HEK293 (cell line): ENCODE measurements at regions not wholly inside any gene's neighbourhood (a gene's known extent, or its start where the extent isn't known, plus 50 kb on each side); places are given as distances from the start of the nearest gene placed in this dataset.

Experiments used
- CTCF ChIA-PET: fragments of 350-600 bp; formaldehyde crosslinking; extraction: SDS; loops from one replicate; lab custom pipeline; 2021; ENCODE audit warnings: antibody characterized with exemption; lab: Yijun Ruan, JAX
- POLR2A ChIA-PET: fragments of 300-600 bp; formaldehyde crosslinking; extraction: SDS; loops from one replicate; lab custom pipeline; 2020; ENCODE audit warnings: antibody characterized with exemption, inconsistent platforms; lab: Yijun Ruan, JAX
- H3K27ac ChIP-seq: fragments of 200-500 bp; sonication (Bioruptor generic); 2 replicates; pipeline ENCODE4 v1.5.1; 2014; ENCODE audit warnings: low read depth, low read length, control low read depth, inconsistent platforms; ENCODE audit errors: extremely low read depth
- H3K36me3 ChIP-seq, 2 experiments: fragments of 200-500 bp in 1 of 2; sonication (Bioruptor generic) in 1 of 2; 1 replicate in 1 of 2; 2 replicates in 1 of 2; pipeline ENCODE4 v1.5.1; 2014 to 2017; ENCODE audit warnings: inconsistent platforms in 2 of 2, low read length in 2 of 2; ENCODE audit not compliant: control insufficient read depth in 2 of 2, insufficient read depth in 1 of 2
- H3K4me1 ChIP-seq: fragments of 200-500 bp; sonication (Bioruptor generic); 2 replicates; pipeline ENCODE4 v1.5.1; 2014; ENCODE audit warnings: mild to moderate bottlenecking, low read length, inconsistent platforms; ENCODE audit not compliant: control insufficient read depth, insufficient read depth
- H3K4me3 ChIP-seq: 2 replicates; pipeline ENCODE4 v1.5.1; 2011; ENCODE audit warnings: low read depth, mild to moderate bottlenecking, control low read depth, low read length, moderate library complexity
- H3K9me3 ChIP-seq: fragments of 200-500 bp; sonication (Bioruptor generic); 2 replicates; pipeline ENCODE4 v1.5.1; 2014; ENCODE audit warnings: low read depth, low read length, inconsistent platforms; ENCODE audit not compliant: control insufficient read depth, insufficient read depth
- RBAK ChIP-seq: fragments of 450-650 bp; formaldehyde crosslinking; IDR thresholded peaks from 2 replicates; pipeline ENCODE4 v1.5.1; 2016; ENCODE audit warnings: missing biosample characterization, missing genetic modification characterization
- ZFP37 ChIP-seq: fragments of 450-650 bp; formaldehyde crosslinking; IDR thresholded peaks from 2 replicates; pipeline ENCODE4 v1.5.1; 2016; ENCODE audit warnings: missing biosample characterization, missing genetic modification characterization
- ZNF133 ChIP-seq: fragments of 450-650 bp; formaldehyde crosslinking; IDR thresholded peaks from 2 replicates; pipeline ENCODE4 v1.5.1; 2016; ENCODE audit warnings: missing biosample characterization, missing genetic modification characterization
- ZNF174 ChIP-seq: fragments of 450-650 bp; formaldehyde crosslinking; IDR thresholded peaks from 2 replicates; pipeline ENCODE4 v1.5.0; 2017; ENCODE audit warnings: missing biosample characterization, mild to moderate bottlenecking, missing genetic modification characterization
- ZNF221 ChIP-seq: fragments of 450-650 bp; formaldehyde crosslinking; IDR thresholded peaks from 2 replicates; pipeline ENCODE4 v1.5.1; 2017; ENCODE audit warnings: missing biosample characterization, missing genetic modification characterization, borderline replicate concordance
- ZNF24 ChIP-seq: fragments of 450-650 bp; formaldehyde crosslinking; IDR thresholded peaks from 2 replicates; pipeline ENCODE4 v1.5.1; 2016; ENCODE audit warnings: missing biosample characterization, missing genetic modification characterization
- ZNF529 ChIP-seq: fragments of 450-650 bp; formaldehyde crosslinking; IDR thresholded peaks from 2 replicates; pipeline ENCODE4 v1.5.1; 2017; ENCODE audit warnings: missing genetic modification characterization, missing biosample characterization; ENCODE audit not compliant: insufficient replicate concordance
- ZNF596 ChIP-seq: fragments of 450-650 bp; IDR thresholded peaks from 2 replicates; pipeline ENCODE4 v1.5.0; 2018; ENCODE audit warnings: missing biosample characterization, mild to moderate bottlenecking, missing genetic modification characterization, moderate library complexity
- ZNF629 ChIP-seq: fragments of 450-650 bp; formaldehyde crosslinking; IDR thresholded peaks from 2 replicates; pipeline ENCODE4 v1.5.1; 2017; ENCODE audit warnings: missing biosample characterization, missing genetic modification characterization
- TF ChIP-seq, protein P1 (sequence below): fragments of 450-650 bp; formaldehyde crosslinking; IDR thresholded peaks from 2 replicates; pipeline ENCODE4 v1.5.1; 2016; ENCODE audit warnings: missing biosample characterization, missing genetic modification characterization
- TF ChIP-seq, protein P2 (sequence below): fragments of 450-650 bp; formaldehyde crosslinking; IDR thresholded peaks from 2 replicates; pipeline ENCODE4 v1.5.1; 2016; ENCODE audit warnings: missing biosample characterization, missing genetic modification characterization
- TF ChIP-seq, protein P3 (sequence below): sonication (generic); formaldehyde crosslinking; IDR thresholded peaks from 2 replicates; pipeline ENCODE4 v1.8.1; 2022; ENCODE audit warnings: mild to moderate bottlenecking, moderate library complexity, missing genetic modification reagents
- TF ChIP-seq, protein P4 (sequence below): fragments of 450-650 bp; formaldehyde crosslinking; IDR thresholded peaks from 2 replicates; pipeline ENCODE4 v1.5.1; 2016; ENCODE audit warnings: missing biosample characterization, missing genetic modification characterization
- TF ChIP-seq, protein P5 (sequence below): fragments of 450-650 bp; formaldehyde crosslinking; IDR thresholded peaks from 2 replicates; pipeline ENCODE4 v1.5.1; 2016; ENCODE audit warnings: missing biosample characterization, missing genetic modification characterization, low read depth
- TF ChIP-seq, protein P6 (sequence below): fragments of 450-650 bp; formaldehyde crosslinking; IDR thresholded peaks from 2 replicates; pipeline ENCODE4 v1.5.1; 2017; ENCODE audit warnings: missing biosample characterization, missing genetic modification characterization

DNA sequence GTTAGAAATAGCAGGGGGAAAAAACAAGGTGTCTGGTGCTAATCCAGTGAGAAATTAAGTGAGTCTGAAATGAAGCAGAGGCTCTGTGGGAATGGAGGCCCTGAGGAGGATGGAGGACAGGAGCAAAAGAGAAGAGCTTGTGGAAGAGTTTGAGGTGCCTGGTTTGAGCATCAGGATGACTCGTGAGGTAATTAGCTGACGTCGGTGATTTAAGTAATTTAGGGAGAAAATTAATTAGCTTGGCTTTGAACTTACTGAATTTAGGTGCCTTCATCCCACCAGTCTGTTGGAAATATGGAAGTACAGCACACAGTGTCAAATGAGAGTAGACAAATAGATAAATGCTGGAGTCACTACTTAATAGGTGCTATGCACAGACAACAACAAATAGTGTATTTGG lies 103.0 kb upstream of the CDH6 start:
- TF ChIP-seq, protein P1, sequence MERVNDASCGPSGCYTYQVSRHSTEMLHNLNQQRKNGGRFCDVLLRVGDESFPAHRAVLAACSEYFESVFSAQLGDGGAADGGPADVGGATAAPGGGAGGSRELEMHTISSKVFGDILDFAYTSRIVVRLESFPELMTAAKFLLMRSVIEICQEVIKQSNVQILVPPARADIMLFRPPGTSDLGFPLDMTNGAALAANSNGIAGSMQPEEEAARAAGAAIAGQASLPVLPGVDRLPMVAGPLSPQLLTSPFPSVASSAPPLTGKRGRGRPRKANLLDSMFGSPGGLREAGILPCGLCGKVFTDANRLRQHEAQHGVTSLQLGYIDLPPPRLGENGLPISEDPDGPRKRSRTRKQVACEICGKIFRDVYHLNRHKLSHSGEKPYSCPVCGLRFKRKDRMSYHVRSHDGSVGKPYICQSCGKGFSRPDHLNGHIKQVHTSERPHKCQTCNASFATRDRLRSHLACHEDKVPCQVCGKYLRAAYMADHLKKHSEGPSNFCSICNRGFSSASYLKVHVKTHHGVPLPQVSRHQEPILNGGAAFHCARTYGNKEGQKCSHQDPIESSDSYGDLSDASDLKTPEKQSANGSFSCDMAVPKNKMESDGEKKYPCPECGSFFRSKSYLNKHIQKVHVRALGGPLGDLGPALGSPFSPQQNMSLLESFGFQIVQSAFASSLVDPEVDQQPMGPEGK: no peak
- no peak for TF ChIP-seq RBAK (tag by site-specific recombination)
- no peak for TF ChIP-seq ZNF629
- TF ChIP-seq, protein P2, sequence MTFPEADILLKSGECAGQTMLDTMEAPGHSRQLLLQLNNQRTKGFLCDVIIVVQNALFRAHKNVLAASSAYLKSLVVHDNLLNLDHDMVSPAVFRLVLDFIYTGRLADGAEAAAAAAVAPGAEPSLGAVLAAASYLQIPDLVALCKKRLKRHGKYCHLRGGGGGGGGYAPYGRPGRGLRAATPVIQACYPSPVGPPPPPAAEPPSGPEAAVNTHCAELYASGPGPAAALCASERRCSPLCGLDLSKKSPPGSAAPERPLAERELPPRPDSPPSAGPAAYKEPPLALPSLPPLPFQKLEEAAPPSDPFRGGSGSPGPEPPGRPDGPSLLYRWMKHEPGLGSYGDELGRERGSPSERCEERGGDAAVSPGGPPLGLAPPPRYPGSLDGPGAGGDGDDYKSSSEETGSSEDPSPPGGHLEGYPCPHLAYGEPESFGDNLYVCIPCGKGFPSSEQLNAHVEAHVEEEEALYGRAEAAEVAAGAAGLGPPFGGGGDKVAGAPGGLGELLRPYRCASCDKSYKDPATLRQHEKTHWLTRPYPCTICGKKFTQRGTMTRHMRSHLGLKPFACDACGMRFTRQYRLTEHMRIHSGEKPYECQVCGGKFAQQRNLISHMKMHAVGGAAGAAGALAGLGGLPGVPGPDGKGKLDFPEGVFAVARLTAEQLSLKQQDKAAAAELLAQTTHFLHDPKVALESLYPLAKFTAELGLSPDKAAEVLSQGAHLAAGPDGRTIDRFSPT (tag by site-specific recombination): no peak
- TF ChIP-seq, protein P3, sequence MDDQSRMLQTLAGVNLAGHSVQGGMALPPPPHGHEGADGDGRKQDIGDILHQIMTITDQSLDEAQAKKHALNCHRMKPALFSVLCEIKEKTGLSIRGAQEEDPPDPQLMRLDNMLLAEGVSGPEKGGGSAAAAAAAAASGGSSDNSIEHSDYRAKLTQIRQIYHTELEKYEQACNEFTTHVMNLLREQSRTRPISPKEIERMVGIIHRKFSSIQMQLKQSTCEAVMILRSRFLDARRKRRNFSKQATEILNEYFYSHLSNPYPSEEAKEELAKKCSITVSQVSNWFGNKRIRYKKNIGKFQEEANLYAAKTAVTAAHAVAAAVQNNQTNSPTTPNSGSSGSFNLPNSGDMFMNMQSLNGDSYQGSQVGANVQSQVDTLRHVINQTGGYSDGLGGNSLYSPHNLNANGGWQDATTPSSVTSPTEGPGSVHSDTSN (CRISPR knock-in tag): no peak
- TF ChIP-seq, protein P4, sequence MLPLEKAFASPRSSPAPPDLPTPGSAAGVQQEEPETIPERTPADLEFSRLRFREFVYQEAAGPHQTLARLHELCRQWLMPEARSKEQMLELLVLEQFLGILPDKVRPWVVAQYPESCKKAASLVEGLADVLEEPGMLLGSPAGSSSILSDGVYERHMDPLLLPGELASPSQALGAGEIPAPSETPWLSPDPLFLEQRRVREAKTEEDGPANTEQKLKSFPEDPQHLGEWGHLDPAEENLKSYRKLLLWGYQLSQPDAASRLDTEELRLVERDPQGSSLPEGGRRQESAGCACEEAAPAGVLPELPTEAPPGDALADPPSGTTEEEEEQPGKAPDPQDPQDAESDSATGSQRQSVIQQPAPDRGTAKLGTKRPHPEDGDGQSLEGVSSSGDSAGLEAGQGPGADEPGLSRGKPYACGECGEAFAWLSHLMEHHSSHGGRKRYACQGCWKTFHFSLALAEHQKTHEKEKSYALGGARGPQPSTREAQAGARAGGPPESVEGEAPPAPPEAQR (tag by site-specific recombination): no peak
- no peak for TF ChIP-seq ZNF24 (tag by site-specific recombination)
- Histone ChIP-seq H3K27ac (no peak overlapping the region), H3K4me1 (no peaks in the 10 kb centered on the region), H3K9me3 (no peaks in the 10 kb centered on the region), H3K4me3 (no peak overlapping the region), H3K36me3 (no peaks in the 10 kb centered on the region)
- POLR2A ChIA-PET: no interaction called here
- CTCF ChIA-PET: interaction anchor here (0.6 kb wide), 1 partner anchor 141 kb away, joined by 3 read pairs; no protein-coding TSS in a partner anchor

DNA sequence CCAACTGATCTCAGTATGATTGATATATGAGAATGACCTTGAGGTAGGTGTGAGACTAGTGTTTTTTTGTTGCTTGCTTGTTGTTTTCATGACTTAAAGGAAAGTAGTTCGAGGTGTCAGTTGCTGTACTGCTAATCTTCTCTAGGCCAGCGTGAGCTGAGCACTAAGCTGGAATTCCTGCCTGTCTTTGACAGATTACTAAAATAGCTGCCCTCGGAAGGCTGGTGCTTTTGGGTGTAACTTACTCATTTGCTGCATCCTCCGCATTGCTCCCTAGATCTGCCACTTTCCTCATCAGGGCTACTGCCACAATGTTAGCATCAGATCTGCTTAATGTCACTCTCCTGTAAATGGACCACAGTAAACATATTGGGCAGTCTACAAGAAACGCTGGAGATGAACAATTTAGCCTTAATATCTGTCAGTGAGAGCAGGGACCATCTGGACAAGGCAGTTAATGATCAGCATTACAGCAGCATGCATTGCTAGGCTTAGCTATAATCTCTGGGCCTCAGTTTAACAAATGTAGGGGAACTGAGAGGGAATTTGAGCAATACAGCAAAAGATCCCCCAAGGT lies 106.6 kb upstream of the CDH6 start:
- Histone ChIP-seq H3K36me3 (no peaks in the 10 kb centered on the region), H3K4me1 (no peaks in the 10 kb centered on the region), H3K4me3 (no peak overlapping the region)
- CTCF ChIA-PET: no interaction called here
- POLR2A ChIA-PET: no interaction called here
- TF ChIP-seq ZFP37 (tag by site-specific recombination) (no peak), ZNF529 (no peak), ZNF221 (tag by site-specific recombination) (no peak), ZNF596 (tag by site-specific recombination) (no peak), ZNF174 (no peak), ZNF133 (tag by site-specific recombination) (no peak)
- TF ChIP-seq, protein P5, sequence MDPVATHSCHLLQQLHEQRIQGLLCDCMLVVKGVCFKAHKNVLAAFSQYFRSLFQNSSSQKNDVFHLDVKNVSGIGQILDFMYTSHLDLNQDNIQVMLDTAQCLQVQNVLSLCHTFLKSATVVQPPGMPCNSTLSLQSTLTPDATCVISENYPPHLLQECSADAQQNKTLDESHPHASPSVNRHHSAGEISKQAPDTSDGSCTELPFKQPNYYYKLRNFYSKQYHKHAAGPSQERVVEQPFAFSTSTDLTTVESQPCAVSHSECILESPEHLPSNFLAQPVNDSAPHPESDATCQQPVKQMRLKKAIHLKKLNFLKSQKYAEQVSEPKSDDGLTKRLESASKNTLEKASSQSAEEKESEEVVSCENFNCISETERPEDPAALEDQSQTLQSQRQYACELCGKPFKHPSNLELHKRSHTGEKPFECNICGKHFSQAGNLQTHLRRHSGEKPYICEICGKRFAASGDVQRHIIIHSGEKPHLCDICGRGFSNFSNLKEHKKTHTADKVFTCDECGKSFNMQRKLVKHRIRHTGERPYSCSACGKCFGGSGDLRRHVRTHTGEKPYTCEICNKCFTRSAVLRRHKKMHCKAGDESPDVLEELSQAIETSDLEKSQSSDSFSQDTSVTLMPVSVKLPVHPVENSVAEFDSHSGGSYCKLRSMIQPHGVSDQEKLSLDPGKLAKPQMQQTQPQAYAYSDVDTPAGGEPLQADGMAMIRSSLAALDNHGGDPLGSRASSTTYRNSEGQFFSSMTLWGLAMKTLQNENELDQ (tag by site-specific recombination): no peak
- TF ChIP-seq, protein P6, sequence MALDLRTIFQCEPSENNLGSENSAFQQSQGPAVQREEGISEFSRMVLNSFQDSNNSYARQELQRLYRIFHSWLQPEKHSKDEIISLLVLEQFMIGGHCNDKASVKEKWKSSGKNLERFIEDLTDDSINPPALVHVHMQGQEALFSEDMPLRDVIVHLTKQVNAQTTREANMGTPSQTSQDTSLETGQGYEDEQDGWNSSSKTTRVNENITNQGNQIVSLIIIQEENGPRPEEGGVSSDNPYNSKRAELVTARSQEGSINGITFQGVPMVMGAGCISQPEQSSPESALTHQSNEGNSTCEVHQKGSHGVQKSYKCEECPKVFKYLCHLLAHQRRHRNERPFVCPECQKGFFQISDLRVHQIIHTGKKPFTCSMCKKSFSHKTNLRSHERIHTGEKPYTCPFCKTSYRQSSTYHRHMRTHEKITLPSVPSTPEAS (tag by site-specific recombination): no peak
- TF ChIP-seq, all 188 proteins: peak for 0
- Histone ChIP-seq H3K9me3 (no peaks in the 10 kb centered on the region), H3K27ac (no peak overlapping the region)
